Stimulated activated CD8-positive, alpha-beta memory T cell treated with anti-CD3 and anti-CD28 coated beads, Interleukin-7, amount 100 ng/mL, for 48 hours (primary cell): ENCODE measurements at regions not wholly inside any gene's neighbourhood (a gene's known extent, or its start where the extent isn't known, plus 50 kb on each side); places are given as distances from the start of the nearest gene placed in this dataset.

Experiments used
- DNase-seq, 2 donors: peaks; one replicate each; pipeline ENCODE4 v3.0.0-alpha.2; 2020; ENCODE audit warnings: low read depth in 1 of 2; ENCODE audit errors: extremely low read depth in 1 of 2

DNA sequence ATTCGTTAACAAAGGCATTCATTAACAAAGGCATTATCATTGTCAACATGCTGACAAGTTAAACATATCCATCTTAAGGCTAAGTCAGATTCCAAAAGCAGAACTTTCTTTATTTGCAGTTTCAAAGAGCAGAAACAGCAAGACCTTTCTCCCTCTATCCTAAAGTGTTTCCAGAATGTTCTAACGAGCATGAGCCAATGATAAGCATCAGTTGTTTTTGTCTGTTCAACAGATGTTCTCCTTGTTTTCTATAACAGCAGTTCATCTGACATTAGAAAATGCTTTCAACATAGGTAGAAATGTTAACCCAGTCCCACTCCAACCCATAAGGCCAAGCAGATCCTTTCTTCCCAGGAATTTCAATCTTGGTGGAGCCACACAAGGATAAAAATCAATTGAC is 77.6 kb upstream of the POMGNT2 start:
- DNase-seq: no peak

DNA sequence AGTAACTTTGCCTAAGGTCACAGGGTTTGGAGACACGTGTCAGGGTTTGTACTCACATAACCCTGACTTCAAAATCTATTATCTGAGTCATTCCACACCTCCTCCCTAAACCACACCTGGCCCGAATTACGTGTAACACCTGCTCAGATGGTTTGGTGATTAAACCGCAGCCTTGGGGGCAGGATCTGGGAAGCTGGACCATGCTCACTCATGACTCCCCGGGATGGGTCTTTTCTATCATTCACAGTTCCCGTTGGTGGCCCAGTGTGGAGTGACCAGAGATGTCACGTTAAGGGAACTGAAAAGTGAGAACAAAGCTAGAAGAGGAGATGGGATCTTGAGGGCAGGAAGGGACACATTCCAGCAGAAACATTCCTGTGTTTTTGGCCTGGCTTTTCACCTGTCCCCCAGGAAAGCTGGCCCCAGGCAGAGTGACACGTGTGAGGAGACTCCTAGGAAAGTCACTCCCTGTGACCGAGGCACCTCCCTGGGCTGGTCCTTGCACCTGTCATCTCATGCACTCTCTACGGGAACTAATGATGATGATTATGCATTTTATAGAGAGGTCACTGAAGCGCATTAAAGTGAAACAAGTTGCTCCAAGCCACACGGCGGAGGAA is 75.4 kb upstream of the POMGNT2 start:
- DNase-seq: peak; percentile 8 to 51

DNA sequence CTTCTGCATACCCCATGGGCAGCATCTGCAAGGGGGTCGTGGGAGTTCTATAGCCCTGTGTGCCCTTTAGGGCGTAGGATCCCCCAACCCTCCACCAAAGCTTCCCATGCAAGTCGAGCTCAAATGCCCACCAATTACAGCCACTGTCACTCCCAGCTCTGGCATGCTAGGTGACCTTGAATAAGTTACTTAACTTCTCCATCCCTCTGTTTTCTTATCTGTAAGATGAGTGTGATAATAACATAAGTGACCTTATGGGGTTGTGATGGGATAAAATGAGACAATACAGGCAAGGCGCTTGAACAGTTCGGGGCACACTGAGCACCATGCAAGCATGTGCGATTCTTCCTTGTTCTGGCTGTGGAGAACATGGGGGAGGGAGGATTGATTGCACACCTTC is 74.8 kb upstream of the POMGNT2 start:
- no peak for DNase-seq

DNA sequence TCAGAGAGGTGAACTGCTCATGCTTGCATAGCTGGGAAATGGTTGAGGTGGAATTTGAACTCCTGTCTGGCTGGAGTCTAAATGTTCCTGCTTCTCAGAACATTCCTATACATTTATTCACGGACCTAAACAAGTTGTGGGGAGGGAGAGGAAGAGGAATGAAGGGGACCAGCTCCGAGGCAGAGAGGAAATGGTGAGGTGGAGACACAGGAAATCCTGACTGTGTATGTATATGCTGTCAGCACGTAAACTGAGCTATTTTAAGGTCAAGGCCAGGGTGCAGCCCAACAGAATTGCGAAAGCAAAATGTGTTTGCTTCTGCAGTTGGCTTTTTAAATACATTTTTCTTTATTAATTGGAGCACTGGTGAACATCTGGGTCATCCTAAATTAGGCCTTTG is 74.1 kb upstream of the POMGNT2 start:
- peak in 1 of 2 donors; percentile 14 for DNase-seq

DNA sequence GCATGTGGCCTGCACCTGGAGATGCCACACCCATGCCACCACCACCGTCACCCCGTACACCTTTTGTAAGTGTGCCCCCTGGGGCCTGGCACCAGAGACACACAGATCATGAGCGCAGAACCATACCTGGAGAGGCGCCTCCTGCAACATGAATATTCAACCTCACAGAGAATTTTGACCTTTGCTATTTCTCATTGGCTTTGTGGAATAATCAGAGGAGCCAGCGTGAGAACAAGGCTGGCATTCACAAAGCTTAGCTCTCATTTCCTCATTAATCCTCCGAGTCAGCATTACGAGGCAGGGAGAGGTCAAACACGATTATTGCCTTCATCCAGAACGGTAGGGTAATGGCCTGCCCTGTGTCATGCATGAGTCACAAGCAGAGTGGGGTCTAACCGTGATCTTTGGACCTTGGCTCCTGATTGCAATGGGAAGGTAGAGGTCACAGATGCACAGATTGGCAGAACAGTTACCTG is 73.0 kb upstream of the POMGNT2 start:
- DNase-seq: no peak

DNA sequence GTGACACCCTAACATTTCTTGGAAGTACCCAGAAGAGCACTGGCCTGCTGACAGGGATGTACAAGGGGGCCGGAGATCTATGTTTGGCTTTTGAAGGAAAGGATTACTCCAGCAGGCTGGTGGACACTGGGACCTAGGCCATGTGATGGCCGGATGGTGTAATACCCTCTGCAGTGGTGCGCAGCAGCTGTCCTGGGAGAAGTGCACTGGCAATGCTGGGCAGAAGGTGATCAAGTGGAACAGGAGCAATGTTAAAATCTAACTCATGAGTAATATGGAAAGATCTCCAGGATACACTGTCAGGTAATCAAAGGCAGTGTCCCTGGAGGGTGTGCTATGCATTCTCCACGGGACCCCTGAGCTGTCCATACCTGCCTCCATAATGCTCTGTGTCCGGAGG is 71.2 kb upstream of the POMGNT2 start:
- no peak for DNase-seq

DNA sequence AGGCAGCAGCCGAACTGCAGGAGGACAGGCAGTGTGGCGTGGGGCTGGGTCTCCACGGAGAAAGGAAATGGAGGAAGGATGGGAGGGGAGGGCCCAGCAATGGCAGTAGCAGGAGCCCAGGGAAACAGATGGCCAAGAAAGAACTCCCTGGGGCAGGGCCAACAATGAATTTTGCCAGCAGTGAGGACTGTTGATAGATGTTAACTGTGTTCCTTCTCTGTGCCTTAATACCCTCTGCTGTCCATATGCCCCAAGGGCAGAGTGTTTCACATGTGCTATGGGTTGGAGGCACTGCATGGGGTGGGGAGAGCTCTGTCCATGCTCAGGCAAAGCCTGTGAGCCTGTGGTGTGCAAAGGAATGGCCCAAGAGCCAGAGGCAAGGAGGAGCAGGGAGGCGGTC is 70.8 kb upstream of the POMGNT2 start:
- no peak for DNase-seq

DNA sequence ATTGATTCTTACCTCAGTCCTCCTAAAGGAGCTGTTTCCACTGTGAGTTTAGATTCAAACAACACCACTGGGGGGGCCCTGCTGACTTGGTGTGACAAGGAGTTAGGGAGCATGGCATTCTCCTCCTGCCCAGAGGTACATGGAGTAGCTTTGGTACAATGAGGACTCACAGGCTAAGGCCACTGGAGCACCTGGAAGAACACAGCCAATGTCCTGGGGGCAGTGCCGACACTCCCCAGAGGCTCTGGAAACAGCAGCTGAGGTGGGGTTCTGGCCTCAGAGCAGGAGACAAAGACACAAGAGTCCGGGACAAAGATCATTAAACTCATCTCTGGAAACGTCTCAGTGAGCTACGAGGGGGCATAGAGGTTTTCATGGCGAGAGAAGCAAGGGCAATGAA is 69.7 kb upstream of the POMGNT2 start:
- no peak for DNase-seq

DNA sequence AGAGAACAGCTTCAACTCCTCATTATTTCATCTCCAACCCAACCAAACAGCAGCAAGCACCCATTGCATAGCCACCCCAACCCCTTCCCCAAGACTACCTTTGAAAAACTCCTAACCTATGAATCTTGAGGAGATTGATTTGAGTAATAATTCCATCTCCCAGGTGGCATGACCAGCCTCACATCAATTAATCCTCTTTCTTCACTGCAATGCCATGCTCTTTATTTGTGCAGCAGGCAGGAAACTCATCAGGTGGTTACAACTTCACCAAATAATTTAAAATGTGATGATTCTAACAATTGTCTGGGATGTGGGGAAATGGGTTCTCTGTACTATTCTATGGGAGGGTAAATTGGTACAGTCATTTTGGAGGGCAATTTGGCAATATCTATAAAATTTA is 68.1 kb upstream of the POMGNT2 start:
- DNase-seq: no peak

DNA sequence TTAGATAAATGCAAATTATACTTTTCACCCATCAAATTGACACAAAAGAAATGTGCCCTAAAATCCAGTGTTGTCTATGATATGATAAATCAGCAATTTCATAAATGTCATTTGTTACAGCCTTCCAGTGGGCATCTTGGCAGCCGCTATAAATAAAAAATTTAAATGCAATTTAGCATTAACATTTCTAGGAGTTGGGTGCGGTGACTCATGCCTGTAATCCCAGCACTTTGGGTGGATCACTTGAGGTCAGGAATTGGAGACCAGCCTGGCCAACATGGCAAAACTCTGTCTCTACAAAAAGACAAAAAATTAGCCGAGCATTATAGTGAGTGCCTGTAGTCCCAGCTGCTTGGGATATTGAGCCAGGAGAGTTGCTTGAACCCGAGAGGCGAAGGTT is 65.9 kb upstream of the POMGNT2 start:
- no peak for DNase-seq

DNA sequence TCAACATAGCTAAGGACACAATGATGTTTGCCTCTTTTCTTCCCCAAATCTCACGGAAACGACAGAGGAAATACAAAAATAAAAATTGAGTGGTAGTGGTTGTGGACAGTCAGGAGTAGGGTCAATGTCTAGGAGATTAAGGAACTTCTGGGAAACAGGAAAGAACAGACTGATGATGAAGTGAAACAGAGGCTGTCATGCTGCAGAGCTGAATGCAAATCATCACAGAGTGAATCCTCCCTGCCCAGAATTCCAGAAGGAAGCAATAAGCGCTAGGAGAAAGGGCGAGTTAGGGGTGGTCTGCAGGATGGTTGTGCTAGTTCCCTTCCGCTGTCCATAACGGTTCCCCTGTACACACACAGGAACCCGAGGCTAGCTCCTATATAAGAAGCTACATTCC is 64.7 kb upstream of the POMGNT2 start:
- no peak for DNase-seq

DNA sequence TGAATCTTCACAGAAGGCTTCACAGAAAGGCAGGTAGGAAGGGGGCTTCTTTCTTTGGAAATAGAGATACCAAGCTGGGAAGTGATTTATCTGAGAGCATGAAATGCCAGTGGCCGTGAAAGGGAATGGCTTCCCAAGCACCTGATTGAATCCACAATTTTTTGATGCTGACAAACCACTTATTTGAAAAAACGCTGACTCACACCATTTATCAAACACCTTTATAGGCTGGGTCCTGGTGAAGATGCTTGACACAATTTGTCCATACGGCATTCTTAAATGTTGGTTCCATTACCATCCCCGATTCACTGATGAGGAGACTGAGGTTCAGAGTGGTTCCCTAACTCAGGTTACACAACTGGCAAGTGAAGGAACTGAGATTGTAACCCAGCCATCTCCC is 64.1 kb upstream of the POMGNT2 start:
- no peak for DNase-seq

DNA sequence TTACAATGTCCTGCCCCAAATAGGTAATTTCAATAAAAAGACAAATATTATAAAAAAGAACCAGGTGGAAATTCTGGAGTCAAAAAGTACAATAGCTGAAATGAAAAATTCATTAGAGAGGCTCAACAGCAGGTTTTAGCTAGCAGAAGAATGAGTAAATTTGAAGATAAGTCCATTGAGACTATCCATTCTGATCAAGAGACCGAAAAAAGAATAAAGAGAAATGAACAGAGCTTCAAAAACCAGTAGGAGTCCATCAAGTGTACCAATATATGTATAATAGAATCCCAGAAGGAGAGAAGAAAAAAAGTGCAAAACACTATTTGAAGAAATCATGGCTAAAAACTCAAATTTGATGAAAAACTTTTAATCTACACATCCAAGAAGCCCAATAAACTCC is 60.5 kb upstream of the POMGNT2 start:
- DNase-seq: no peak

DNA sequence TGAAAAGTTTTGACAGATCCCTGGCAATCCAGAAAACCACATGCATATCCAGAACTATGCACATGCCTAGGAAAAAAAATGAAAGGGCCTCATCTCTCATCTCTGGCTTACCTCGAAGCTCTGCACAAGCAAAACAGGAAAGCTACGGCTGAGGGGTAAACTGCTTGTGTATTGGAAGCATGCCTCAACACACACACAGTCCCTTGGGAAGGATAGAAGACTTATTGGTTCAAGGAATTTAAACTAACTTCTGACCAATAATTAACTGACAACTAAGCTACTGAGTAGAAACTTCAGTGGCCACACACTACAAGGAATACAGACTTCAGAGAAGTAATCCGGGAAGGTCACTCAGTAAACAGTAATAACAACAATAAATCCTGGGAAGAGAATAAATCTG is 59.9 kb upstream of the POMGNT2 start:
- no peak for DNase-seq

DNA sequence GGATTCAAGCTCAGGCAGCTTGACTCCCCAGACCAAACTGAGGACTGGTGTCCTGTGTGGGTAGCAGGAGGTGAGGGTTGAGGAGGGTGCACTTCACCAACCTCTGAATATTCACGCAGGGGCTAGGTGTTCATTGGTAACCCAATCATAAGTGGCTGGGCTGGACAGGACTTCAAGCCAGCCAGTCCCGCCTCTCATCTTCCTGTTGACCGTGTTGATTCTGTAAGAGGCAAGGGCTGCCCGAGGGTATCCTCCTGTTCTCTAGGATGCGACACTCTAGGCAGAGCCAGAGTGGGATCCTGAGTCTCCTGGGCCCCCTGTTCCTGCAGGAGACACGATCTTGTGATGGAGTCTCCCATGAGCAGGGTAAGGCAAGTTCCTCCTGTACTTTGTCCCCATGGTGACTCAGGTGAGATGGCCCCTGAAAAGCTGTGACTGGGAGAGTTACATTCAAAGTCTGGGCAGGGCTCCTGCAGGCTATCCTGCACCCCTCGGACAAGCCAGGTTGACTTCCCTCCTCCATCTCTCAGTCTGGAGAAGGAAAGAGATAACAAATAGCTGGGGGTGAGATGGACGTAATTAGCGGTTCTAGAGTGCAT is 58.1 kb upstream of the POMGNT2 start:
- DNase-seq: no peak

DNA sequence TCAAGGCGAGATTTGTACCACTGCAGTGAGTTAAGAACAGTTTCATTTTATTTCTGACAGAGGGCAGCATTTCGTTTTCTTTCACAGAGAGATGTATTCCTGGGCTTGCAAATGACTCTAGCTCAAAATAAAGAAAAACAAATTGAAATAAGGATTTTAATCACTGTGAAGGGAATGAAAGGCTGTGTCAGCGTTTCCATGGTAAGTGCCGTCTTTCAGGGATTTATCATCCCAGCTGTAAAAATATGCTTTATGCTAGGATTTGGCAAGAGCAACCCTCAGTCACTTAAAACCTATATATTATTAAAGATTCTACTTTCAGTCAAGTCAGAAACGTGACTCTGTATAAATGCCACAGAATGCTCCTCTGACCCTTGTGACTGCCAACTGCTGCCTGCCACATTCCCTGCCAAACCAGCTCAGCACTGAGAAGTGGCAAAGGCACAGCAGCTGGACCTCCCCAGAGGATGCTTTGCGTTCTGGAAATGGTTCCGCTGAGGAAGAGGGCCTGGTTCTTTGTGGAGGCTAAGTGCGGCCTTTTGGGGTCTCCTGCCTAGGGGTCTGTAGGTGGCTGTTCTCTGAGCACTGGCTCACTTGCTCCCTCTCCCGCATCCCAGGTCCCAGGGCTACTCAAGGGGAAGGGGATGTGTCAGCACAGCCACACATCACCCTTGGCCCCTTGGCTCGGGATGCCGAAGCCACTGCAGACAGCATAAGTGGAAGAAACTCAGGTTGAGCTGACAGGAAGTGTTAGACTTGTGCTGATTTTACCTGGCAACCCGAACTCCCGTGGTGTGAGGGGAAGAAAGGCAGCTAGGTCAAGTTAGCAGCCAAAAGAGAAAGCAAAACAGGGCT is 56.6 kb upstream of the POMGNT2 start:
- DNase-seq: peak in 1 of 2 donors; percentile 6

DNA sequence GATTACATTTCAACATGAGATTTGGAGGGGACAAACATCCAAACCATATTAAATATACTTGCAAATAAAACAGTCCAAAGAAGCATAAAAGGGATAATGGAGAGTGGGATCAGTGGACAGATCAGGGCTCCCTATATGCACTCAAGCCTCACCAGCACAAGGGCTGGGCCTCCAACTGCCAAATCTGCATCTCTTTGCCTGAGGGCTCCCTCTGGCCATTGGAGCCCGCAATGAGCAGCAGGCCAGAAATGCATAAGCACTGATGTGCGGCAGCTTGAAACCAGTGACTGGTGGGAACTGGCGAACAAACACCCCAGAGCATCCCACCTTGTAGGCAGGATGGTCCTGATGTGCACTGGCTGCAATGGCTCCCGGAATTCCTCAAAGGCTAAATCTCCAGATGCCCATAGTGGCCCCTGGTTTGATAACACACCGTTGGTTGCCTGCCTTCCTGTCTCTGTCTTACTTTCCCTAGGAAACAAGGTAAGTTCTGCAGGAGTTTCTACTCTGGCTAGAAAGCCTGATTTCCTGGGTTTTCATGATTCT is 55.9 kb upstream of the POMGNT2 start:
- no peak for DNase-seq

DNA sequence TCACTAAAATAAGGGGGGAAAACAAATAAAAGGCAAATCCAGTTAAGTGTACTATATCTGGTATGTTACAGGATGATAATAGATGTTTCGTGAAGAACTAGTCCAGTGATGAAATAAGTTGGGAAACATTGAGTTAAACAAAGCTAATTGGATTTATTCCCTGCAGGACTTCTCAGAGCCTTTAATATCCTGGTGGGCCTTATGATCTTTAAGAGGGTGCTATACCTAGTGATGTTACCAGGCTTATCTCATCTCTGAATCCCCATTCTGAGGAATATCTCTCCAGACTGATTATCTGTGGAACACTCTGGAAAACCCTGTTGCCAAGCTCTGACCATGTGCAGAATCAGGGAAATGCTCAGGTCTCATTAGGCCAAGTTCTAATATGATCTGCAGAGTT is 54.8 kb upstream of the POMGNT2 start:
- DNase-seq: no peak

DNA sequence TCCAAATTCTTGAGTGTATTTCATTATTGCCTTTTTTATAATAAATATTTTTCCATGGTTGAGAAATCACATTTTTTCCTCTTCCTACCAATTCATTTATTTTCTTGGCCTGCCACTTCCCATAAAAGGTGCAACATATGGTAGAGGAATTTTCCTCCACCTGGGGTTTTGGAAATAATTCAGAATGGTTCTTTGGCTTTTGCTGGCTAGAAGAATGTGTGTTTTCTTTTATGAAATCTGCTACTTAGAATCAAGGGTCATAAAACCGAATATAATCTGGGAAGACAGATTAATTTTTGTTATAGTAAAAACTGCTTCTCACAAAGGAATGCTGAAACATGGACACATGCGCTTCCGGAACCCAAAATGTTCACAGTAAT is 54.0 kb upstream of the POMGNT2 start:
- DNase-seq: no peak

DNA sequence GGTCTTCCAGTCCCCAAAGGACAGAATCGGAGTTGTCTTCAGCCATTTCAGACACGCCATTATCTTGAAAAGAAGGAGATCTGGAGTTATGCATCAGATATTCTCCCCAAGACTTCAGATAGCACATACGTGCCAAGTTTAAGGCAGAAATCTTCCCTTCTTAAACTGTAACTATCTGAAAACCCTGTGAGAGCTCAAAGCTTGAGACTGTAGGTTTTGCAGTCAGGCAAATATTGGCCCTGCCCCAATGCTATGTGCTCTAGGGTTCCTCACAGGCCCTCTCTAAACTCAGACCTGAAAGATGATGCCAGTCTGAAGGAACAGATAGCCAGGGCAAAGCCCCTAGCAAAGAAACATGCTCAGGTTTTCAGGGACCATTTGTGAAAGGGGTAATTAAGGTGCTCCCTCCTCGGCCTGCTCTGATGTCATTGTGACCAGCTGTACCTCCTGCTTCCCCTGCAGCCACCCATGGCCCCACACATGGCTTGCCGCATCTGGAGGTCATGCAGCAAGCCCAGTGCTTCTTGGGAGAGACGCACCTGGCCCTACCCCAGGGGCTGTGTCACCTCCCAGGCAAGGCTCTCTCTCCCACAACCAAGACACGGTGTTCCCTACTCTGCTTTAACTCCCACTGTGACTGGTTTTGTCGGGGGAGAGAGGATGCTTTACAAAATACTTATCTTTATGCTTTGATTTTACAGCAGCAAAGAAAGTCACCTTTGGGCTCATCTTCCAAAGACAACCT is 53.4 kb upstream of the POMGNT2 start:
- DNase-seq: no peak

DNA sequence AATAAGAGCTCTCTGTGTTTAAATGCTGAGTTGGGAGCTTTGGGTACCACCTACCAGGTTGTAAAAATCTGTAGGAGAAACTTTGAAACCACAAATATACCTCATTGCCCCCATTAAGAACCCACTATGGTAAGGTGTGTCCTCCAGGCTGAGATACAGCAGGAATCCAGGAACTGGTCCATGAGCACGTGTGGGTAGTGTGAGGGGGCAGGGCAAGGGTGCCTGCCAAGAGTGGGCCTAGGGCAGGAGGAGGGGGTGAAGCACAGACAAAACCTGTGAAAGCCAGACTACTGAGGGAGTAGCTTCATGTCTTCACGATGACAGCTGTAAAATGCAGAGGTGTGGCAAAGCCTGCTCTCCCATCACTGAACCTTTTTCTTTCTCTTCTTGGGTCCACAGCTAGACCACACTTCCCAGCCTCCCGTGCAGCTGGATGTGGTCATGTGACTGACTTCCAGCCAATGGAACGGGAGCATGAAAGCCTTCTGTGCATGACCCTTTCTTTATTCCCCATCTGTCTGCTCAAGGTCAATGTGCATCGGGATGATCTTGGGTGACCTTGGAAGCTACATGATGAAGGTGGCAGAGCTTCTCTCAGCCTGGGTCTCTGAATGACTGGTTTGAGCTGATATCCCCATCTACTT is 51.1 kb upstream of the POMGNT2 start:
- DNase-seq: no peak
